ENCODE measurements at regions not wholly inside any gene's neighbourhood (a gene's known extent, or its start where the extent isn't known, plus 50 kb on each side); places are given as distances from the start of the nearest gene placed in this dataset.

- DNase-seq, result no peak
These were observed 280.2 kb upstream of the C2CD4B start for GRCh38 chr15:62445244-62445643.

DNA sequence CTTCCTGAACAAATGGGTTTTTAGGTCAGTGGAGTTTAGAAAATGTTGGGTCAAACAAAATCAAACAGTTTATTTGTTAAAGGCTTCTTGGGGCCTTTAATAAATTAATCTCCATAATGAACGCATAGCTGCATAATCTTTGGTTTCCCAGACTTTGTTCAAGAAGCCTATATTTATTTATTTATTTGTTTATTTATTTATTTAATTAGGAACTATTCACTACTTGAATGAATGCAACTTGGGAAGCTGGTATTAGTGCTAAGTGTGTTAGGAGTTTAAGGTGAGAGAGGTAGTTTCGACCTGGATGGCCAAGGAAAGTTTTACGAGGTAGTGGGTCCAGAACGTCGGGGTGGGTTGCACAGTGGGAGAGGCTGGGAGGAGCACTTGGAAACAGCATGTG lies 281.9 kb upstream of the C2CD4B start:
- DNase-seq, result no peak

DNA sequence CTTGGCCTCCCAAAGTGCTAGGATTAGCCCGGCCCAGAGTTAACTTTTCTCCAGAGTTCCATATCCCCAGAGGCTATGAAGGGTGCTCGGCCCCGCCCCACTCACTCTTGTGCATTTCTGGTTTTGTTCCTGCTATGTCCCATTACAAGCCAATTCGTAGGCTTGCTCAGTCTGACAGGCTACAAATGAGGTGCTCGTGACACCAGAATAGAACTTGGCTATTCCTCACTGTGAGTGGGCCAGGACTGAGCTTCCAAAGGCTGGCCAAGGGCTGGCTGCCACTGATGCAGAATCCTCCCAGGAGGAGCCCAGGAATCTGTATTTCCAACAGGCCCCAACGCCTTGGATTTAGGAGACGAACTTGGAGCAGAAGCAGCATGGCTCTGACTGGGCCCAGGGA lies 282.7 kb upstream of the C2CD4B start:
- DNase-seq, result no peak

DNA sequence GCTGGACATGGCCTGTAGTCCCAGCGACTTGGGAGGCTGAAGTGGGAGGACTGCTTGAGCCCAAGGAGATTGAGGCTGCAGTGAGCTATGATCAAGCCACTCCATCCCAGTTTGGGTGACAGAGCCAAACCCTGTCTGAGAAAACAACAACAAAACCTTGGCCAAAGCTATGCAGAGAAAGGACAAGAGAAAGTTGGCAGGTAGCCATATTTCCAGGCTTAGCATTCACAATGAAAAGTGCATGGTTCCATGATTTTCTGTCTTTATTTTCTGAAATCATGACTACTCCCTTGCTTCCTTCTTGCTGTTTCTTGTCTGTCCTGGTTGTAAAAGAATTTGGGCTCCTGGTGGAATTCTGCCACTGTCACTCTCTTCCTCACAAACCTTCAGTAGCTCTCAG lies 284.6 kb upstream of the C2CD4B start:
- DNase-seq, result no peak

DNA sequence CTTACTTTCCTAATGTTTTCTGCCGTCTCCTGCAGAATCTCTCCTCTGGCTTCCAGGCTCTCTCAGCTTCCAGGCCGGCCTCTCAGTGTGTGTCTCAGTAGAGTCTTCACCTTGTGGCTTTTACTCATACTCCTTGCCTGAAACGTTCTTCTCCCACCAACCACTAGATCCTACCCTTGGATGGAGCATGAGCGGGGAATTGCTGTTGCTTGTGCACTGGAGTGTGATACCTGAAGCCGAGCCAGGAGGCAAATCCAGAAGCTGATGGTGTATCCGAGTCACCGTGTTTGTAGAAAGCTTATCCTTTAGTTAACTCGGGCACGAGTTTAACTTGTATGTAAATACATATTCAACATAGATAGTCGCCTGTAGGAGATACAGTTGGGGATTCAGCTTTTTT lies 285.0 kb upstream of the C2CD4B start:
- DNase-seq, result no peak

DNA sequence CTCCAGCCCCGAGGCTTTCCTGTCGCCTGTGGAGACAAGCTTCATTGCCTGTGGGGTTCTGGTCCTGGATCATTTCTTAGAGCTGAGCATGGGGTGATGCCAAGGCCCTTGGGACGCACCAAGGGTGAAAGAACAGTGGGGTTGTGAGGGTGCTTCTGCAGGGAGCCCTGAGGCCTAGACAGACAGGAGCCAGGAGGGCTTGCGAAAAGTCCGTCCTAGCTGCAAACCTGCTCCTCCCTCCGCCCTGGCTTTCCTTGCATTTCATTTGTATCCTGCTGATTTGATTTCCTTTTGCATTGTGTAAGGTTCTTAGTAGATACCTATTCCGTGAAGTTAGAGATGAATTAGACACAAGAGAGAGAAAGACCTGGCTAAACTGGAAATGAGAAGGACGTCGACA lies 286.9 kb upstream of the C2CD4B start:
- no peak for DNase-seq

DNA sequence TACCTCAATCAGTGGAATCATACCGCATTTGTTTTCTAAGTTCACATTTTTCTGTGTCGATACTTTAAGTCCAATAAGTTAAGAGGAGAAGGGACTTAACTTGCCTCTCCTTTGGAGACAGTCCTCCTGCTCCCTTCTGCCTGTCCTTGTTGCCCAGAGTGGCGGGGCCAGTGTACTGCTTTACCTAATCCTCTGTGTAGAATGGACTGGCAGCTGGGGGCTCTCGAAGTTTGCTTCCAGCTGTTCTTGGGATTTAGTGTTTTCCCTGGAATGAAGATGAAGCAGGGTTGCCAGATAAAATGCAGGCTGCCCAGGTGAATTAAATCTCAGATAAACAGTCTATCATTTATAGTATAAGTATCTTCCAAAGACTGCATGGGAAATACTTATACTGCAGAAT lies 287.6 kb upstream of the C2CD4B start:
- DNase-seq, result no peak

GRCh38 chr15:62453375-62453774 lies 288.3 kb upstream of the C2CD4B start:
- DNase-seq, result no peak

DNA sequence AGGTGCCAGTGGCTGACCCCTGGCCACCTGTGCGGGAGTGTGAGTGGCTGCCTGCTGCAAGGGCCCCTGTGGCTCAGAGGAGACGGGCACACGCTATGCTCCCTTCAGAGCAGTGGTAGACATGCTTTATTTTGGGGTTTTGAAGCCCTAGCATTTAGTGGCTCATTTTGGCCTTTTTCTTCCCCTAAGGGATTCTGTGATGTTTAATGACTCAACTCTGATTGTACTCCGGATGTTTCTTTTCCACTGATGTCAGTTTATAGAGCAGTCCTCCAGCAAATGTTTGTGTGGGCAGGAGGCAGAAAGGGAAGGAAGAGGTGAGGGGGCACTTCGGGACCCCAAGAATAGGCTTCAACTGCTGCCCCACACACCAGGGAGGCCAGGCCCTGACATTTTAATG lies 288.9 kb upstream of the C2CD4B start:
- no peak for DNase-seq

DNA sequence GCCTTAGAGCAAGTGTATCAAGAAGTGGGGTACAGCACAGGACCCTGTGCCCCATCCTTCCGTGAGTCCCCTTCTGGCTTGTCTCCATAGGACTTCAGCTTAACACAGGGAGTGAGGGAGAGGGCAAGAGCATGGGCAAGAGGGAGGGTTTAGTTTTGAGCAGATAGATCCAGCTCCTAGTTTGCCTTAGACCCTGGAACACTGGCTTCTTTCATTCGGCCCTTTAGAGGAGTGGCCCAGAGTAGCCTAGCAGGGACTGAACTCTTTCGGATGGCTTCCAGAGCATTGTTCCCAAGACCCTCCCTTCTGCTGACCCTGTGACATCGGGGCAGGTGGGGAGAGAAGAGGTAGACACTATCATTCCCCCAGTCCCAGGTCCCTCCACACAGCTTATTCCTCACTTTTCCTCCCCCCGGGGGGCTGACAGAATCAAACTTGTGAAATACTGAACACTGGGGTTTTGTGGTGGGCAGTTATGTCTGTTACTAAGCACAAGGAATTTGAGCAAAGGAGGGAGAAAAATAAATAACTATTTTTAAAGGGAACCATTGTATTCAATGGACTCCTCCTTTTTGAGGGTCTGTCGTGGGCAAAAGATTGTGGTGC lies 289.6 kb upstream of the C2CD4B start:
- DNase-seq, result no peak

DNA sequence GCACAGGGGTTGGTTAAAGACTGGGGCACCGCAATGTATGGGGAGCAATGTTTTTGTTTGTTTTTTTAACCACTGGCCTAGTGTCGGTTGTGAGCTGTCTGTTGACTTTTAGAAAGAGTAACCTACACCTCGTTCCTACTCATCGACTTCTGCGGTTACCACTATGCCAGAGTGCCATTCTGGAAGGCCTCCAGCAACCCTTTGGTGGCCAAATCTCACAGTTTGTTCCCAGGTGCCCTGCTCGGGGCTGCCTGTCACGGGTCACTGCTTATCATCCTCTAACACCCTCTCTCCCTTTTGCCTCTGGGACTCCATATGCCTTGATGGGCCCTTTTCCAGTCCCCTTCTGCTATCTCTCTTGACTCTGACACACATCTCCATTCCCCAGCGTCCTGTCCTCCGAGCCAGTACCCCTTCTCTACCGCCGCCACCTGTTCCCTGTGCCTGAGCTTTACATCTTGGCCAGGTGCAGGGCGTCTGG lies 290.4 kb upstream of the C2CD4B start:
- DNase-seq, result no peak

GRCh38 chr15:62456011-62456920 lies 291.2 kb upstream of the C2CD4B start:
- no peak for DNase-seq

DNA sequence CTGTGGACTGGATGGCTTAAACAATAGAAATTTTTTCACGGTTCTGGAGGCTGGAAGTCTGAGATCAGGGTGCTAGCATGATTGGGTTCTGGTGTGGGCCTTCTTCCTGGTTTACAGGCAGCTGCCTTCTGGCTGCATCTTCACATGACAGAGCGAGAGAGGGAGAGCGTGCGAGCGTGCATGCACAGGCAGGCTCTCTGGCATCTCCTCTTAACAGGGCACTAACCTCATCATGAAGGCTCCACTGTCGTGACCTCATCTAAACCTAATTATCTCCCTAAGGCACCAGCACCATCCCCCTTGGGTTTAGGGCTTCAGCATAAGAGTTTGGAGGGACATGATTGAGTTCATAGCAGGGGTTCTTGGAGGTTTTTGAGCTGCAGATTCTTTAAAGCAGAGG lies 292.0 kb upstream of the C2CD4B start:
- no peak for DNase-seq

- DNase-seq, result no peak
These were observed 294.8 kb upstream of the C2CD4B start for GRCh38 chr15:62459875-62460274.

GRCh38 chr15:62462268-62462667 lies 297.2 kb upstream of the C2CD4B start:
- no peak for DNase-seq

GRCh38 chr15:62462721-62463120 lies 297.6 kb upstream of the C2CD4B start:
- no peak for DNase-seq

GRCh38 chr15:62464705-62465104 lies 299.6 kb upstream of the C2CD4B start:
- no peak for DNase-seq

DNA sequence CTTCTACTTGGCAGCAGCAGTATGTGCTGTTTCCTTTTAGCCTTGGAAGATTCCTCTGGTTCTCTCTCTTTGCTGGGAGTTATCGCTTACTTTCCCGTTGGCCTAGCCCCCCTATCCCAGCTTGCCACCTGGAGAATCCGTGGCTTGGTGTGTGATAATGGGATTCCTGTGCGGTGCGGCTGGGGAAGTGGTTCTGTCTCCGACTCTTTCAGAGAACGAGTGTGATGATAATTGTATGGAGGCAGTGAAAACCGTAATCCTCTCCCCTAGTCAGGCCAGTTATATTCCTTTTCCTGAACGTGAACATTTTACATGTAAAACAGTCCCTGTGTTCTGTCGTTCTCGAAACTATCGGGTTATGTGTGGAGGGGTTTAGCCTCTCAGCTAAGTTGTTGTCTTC lies 300.1 kb upstream of the C2CD4B start:
- DNase-seq, result no peak

- no peak for DNase-seq
These were observed 304.4 kb upstream of the C2CD4B start for GRCh38 chr15:62469478-62469873.

GRCh38 chr15:62469874-62470688 lies 305.0 kb upstream of the C2CD4B start:
- no peak for DNase-seq

- DNase-seq, result no peak
These were observed 307.7 kb upstream of the C2CD4B start for GRCh38 chr15:62472616-62473299.

- no peak for DNase-seq
These were observed 309.1 kb upstream of the C2CD4B start for GRCh38 chr15:62474021-62474770.
